ENCODE measurements at regions not wholly inside any gene's neighbourhood (a gene's known extent, or its start where the extent isn't known, plus 50 kb on each side); places are given as distances from the start of the nearest gene placed in this dataset.

DNA sequence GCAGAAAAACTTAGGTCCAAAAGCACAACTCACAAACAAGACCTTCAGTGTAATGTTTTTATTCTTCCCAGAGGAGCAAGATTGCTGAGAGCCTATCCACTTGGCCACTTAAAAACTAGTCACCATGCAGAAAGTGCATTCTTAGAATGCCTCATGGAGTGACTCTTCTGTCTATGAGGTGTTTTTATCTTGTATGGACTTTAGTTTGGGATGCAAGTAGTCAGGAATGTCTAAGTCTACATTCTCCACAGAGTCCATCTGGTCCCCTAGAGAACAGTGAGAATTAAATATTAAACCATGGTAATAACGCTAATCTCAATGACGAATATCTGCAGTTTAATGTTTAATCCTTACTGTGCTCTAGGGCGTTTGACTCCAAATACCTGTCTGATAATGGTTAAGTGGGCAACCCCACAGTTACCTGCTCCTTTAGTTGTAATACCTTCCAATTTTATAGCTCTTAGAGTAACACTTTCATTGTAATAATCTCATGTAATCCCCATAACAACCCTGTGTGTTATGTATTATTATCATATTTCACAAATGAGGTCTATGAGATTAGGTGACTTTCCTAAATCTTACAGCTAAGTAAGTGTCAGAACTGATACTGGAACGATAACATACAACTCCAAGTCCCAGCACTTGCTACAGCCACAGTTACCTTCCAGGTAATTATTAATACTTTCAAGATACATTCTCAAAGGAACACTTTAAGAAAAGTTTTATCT lies 235.6 kb upstream of the JADE1 start:
- Histone ChIP-seq H3K4me3 (ENCODE audit: low read depth, low read length) (no peak overlapping the region), H3K9me3 (ENCODE audit: control insufficient read depth, low read length) (no peaks in the 10 kb centered on the region), H3K4me2 (ENCODE audit: low read length) (no peak overlapping the region), H3K79me2 (no peaks in the 10 kb centered on the region), H3K27me3 (ENCODE audit: control insufficient read depth, insufficient read depth, low read length) (no peaks in the 10 kb centered on the region), H3K27ac (no peak overlapping the region), H2AFZ (no peak overlapping the region), H3K9ac (no peak overlapping the region), H3K36me3 (ENCODE audit: control insufficient read depth, insufficient read depth, low read length) (no peaks in the 10 kb centered on the region), H3K4me1 (no peaks in the 10 kb centered on the region)
- TF ChIP-seq, protein P1, sequence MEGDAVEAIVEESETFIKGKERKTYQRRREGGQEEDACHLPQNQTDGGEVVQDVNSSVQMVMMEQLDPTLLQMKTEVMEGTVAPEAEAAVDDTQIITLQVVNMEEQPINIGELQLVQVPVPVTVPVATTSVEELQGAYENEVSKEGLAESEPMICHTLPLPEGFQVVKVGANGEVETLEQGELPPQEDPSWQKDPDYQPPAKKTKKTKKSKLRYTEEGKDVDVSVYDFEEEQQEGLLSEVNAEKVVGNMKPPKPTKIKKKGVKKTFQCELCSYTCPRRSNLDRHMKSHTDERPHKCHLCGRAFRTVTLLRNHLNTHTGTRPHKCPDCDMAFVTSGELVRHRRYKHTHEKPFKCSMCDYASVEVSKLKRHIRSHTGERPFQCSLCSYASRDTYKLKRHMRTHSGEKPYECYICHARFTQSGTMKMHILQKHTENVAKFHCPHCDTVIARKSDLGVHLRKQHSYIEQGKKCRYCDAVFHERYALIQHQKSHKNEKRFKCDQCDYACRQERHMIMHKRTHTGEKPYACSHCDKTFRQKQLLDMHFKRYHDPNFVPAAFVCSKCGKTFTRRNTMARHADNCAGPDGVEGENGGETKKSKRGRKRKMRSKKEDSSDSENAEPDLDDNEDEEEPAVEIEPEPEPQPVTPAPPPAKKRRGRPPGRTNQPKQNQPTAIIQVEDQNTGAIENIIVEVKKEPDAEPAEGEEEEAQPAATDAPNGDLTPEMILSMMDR (IDR thresholded peaks at IDR 0.05) = no peak

DNA sequence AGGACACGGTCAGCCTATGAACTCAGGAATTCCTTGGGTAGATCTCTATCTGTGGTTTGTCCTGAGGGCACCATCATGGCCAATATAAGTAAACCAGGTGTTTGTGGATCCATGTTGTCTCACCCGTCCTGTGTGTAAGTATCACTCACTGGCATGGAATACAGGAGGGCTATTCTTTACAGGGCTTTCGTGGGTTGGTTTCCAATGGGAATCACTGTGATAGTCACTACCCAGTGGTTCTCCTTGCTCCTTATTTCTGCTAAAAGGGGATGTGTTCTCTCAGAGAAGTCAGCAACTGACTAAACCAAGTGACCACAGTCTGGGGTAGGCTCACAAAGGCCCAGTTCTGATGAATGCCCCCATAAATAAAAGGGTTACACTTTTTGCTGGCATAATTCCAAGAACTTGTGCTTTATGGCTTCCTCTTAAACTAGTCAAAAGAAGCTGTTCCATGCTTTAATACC lies 236.7 kb upstream of the JADE1 start:
- TF ChIP-seq, protein P1 (IDR thresholded peaks at IDR 0.05) = no peak
- H3K27me3 ChIP-seq (ENCODE audit: control insufficient read depth, insufficient read depth, low read length) = no peaks in the 10 kb centered on the region
- no peaks in the 10 kb centered on the region for H3K36me3 ChIP-seq (ENCODE audit: control insufficient read depth, insufficient read depth, low read length)
- no peaks in the 10 kb centered on the region for H3K79me2 ChIP-seq
- H3K9me3 ChIP-seq (ENCODE audit: control insufficient read depth, low read length) = no peaks in the 10 kb centered on the region
- H2AFZ ChIP-seq = no peak overlapping the region
- no peaks in the 10 kb centered on the region for H3K4me1 ChIP-seq
- no peak overlapping the region for H3K4me2 ChIP-seq (ENCODE audit: low read length)
- H3K9ac ChIP-seq = no peak overlapping the region
- peak overlapping the region; percentile 42 for H3K27ac ChIP-seq
- H3K4me3 ChIP-seq (ENCODE audit: low read depth, low read length) = no peak overlapping the region

DNA sequence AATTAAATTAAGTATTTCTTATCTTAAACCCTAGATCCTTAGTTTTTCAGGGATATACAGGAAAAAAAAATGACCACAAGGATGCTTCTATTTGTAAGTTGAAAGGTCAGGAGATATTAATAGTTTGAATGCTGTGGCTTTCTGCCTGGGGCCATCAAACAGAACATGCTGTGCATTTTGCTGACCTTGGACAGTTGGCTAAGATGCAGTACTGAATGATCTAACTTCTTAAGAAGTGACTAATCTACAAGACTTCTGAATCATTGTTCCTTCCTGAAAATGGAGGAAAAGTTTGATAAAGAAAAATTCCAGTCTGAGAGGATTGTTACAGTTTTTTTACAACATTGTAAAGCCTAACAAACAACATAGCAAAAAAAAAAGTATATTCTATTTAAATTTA lies 237.8 kb upstream of the JADE1 start:
- no peak overlapping the region for H3K9ac ChIP-seq
- no peaks in the 10 kb centered on the region for H3K9me3 ChIP-seq (ENCODE audit: control insufficient read depth, low read length)
- no peak overlapping the region for H3K27ac ChIP-seq
- H3K36me3 ChIP-seq (ENCODE audit: control insufficient read depth, insufficient read depth, low read length) = no peaks in the 10 kb centered on the region
- H3K79me2 ChIP-seq = no peaks in the 10 kb centered on the region
- no peak overlapping the region for H3K4me2 ChIP-seq (ENCODE audit: low read length)
- TF ChIP-seq, protein P1 (IDR thresholded peaks at IDR 0.05) = no peak
- H3K4me3 ChIP-seq (ENCODE audit: low read depth, low read length) = no peak overlapping the region
- no peaks in the 10 kb centered on the region for H3K4me1 ChIP-seq
- no peaks in the 10 kb centered on the region for H3K27me3 ChIP-seq (ENCODE audit: control insufficient read depth, insufficient read depth, low read length)
- H2AFZ ChIP-seq = no peak overlapping the region

DNA sequence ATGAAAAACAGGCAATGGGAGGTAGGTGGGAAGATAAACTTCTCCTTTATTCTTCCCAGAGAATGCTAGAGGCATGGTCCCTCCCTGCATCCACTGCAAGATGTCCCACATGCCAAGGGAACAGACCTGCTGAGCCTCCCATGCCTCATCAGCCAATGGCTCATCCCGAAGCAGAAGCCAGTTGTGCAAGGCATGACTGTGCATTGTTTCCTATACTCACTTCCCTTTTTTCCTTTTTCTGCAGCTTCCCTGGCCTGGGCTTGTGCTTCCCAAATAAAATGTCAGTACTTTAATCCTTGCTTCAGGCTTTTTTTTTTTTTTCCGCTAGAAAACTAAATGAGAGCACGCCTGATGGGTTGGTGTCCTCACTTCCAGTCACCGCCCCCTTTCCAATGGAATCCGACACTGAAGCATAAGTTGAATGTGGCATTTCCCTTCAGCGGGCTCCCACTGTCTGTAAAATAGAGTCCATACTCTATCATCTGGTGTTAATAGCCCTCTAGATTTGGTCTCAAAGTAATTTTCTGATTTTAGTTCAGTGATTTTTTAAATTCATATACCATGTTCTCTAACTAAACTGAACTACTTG lies 239.0 kb upstream of the JADE1 start:
- no peak overlapping the region for H3K27ac ChIP-seq
- H3K9ac ChIP-seq = no peak overlapping the region
- no peaks in the 10 kb centered on the region for H3K27me3 ChIP-seq (ENCODE audit: control insufficient read depth, insufficient read depth, low read length)
- no peak overlapping the region for H2AFZ ChIP-seq
- H3K9me3 ChIP-seq (ENCODE audit: control insufficient read depth, low read length) = no peaks in the 10 kb centered on the region
- H3K4me1 ChIP-seq = no peaks in the 10 kb centered on the region
- H3K4me2 ChIP-seq (ENCODE audit: low read length) = no peak overlapping the region
- H3K79me2 ChIP-seq = no peaks in the 10 kb centered on the region
- H3K36me3 ChIP-seq (ENCODE audit: control insufficient read depth, insufficient read depth, low read length) = no peaks in the 10 kb centered on the region
- H3K4me3 ChIP-seq (ENCODE audit: low read depth, low read length) = no peak overlapping the region
- TF ChIP-seq, protein P1 (IDR thresholded peaks at IDR 0.05) = no peak

DNA sequence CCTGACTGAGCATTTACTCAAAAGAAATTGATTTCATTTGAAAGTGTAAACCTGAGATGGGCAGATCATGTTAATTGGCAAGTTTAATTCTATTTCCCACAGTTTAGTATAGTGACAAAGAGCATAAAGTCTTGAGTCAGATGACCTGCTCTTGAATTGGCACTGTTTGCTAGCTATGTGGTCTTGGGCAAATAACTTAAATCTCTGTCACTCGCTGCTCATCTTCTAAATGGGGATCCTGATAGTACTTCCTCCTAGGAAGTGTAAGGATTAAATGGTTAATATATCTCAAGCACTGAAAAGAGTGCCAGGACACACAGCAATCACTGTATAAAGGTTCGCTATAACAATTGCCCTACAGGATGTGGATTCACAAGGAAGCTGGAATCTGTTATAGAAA lies 242.8 kb upstream of the JADE1 start:
- H3K4me2 ChIP-seq (ENCODE audit: low read length) = no peak overlapping the region
- H3K9me3 ChIP-seq (ENCODE audit: control insufficient read depth, low read length) = no peaks in the 10 kb centered on the region
- no peak overlapping the region for H3K27ac ChIP-seq
- no peaks in the 10 kb centered on the region for H3K27me3 ChIP-seq (ENCODE audit: control insufficient read depth, insufficient read depth, low read length)
- TF ChIP-seq, protein P1 (IDR thresholded peaks at IDR 0.05) = no peak
- no peak overlapping the region for H2AFZ ChIP-seq
- no peak overlapping the region for H3K9ac ChIP-seq
- no peak overlapping the region for H3K4me3 ChIP-seq (ENCODE audit: low read depth, low read length)
- no peaks in the 10 kb centered on the region for H3K79me2 ChIP-seq
- H3K36me3 ChIP-seq (ENCODE audit: control insufficient read depth, insufficient read depth, low read length) = no peaks in the 10 kb centered on the region
- H3K4me1 ChIP-seq = no peaks in the 10 kb centered on the region

Measured in parathyroid adenoma (tissue), 2 donors.